ENCODE measurements at regions not wholly inside any gene's neighbourhood (a gene's known extent, or its start where the extent isn't known, plus 50 kb on each side); places are given as distances from the start of the nearest gene placed in this dataset.
"Not testable (repeated sequence)": the region's sequence is repeated elsewhere in the genome, so short reads cannot be mapped to it uniquely, and the experiment has no call there.

GRCh38 chr5:162964144-162964543 lies 473.3 kb upstream of the CCNG1 start:
- H3K27ac ChIP-seq (ENCODE audit: low read length); ATAC-seq; intact Hi-C loops (cut with DNase I); H3K9me3 ChIP-seq (ENCODE audit: control insufficient read depth, low read length); H3K27me3 ChIP-seq (ENCODE audit: control insufficient read depth, insufficient read depth); H3K4me1 ChIP-seq (ENCODE audit: control insufficient read depth, insufficient read depth, low read length); H3K4me3 ChIP-seq (ENCODE audit: low read length): not testable (repeated sequence)
- WGBS, result 65% methylated on average over 4 of the region's 4 CpGs
- peak in 1 of 3 donors; percentile 14 for DNase-seq

GRCh38 chr5:162990063-162990462 lies 447.3 kb upstream of the CCNG1 start:
- DNase-seq (no peak), ATAC-seq (no peak)
- H3K4me3 ChIP-seq (ENCODE audit: low read length), result no peak overlapping the region
- H3K4me1 ChIP-seq (ENCODE audit: control insufficient read depth, insufficient read depth, low read length), result no peaks in the 10 kb centered on the region
- intact Hi-C loops (cut with DNase I), result no loop called here
- no peak overlapping the region for H3K27ac ChIP-seq (ENCODE audit: low read length)
- H3K27me3 ChIP-seq (ENCODE audit: control insufficient read depth, insufficient read depth), result no peaks in the 10 kb centered on the region
- no peaks in the 10 kb centered on the region for H3K9me3 ChIP-seq (ENCODE audit: control insufficient read depth, low read length)

- Histone ChIP-seq H3K9me3 (ENCODE audit: control insufficient read depth, low read length) (no peaks in the 10 kb centered on the region), H3K4me3 (ENCODE audit: low read length) (no peak overlapping the region), H3K27me3 (ENCODE audit: control insufficient read depth, insufficient read depth) (no peaks in the 10 kb centered on the region), H3K4me1 (ENCODE audit: control insufficient read depth, insufficient read depth, low read length) (no peaks in the 10 kb centered on the region), H3K27ac (ENCODE audit: low read length) (no peak overlapping the region)
- intact Hi-C loops (cut with DNase I), result no loop called here
- WGBS, result 46% methylated on average over 2 of the region's 2 CpGs
- DNase-seq, result no peak
- no peak for ATAC-seq
Observed at GRCh38 chr5:162990856-162991497, 446.4 kb upstream of the CCNG1 start.

GRCh38 chr5:162995568-162995967 lies 441.8 kb upstream of the CCNG1 start:
- Histone ChIP-seq H3K27ac (ENCODE audit: low read length) (no peak overlapping the region), H3K27me3 (ENCODE audit: control insufficient read depth, insufficient read depth) (no peaks in the 10 kb centered on the region), H3K4me1 (ENCODE audit: control insufficient read depth, insufficient read depth, low read length) (no peaks in the 10 kb centered on the region), H3K4me3 (ENCODE audit: low read length) (no peak overlapping the region), H3K9me3 (ENCODE audit: control insufficient read depth, low read length) (no peaks in the 10 kb centered on the region)
- no peak for ATAC-seq
- intact Hi-C loops (cut with DNase I), result no loop called here
- 83% methylated on average over 4 of the region's 4 CpGs for WGBS
- DNase-seq, result no peak

DNA sequence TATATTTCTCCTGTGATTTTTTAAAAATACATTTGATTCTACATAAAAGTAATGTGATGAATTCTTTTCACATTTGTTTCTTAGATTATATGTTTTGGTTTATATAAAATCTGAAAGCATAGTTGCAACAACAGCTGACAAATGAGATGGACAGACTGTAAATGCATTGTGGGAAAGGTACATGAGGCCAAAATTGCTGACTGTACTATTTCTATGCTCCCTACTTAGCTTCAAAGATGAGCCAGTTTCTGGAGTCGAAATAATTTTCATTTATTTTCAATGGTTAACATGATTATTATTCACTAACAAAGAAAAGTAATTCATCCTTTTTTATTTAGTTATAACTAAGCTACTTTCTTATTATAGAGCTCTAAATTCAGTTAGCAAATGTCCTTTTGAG lies 441.3 kb upstream of the CCNG1 start:
- Histone ChIP-seq H3K27me3 (ENCODE audit: control insufficient read depth, insufficient read depth) (no peaks in the 10 kb centered on the region), H3K9me3 (ENCODE audit: control insufficient read depth, low read length) (no peaks in the 10 kb centered on the region), H3K4me3 (ENCODE audit: low read length) (no peak overlapping the region), H3K4me1 (ENCODE audit: control insufficient read depth, insufficient read depth, low read length) (no peaks in the 10 kb centered on the region), H3K27ac (ENCODE audit: low read length) (no peak overlapping the region)
- ATAC-seq, result no peak
- intact Hi-C loops (cut with DNase I), result no loop called here
- 63% methylated on average over 1 of the region's 1 CpG for WGBS
- no peak for DNase-seq

- ATAC-seq (no peak), DNase-seq (no peak)
- Histone ChIP-seq H3K9me3 (ENCODE audit: control insufficient read depth, low read length) (no peaks in the 10 kb centered on the region), H3K27me3 (ENCODE audit: control insufficient read depth, insufficient read depth) (no peaks in the 10 kb centered on the region), H3K4me3 (ENCODE audit: low read length) (no peak overlapping the region), H3K27ac (ENCODE audit: low read length) (no peak overlapping the region), H3K4me1 (ENCODE audit: control insufficient read depth, insufficient read depth, low read length) (no peaks in the 10 kb centered on the region)
- intact Hi-C loops (cut with DNase I), result no loop called here
- whole genome bisulfite sequencing, result 56% methylated on average over 1 of the region's 1 CpG
Observed at GRCh38 chr5:163005949-163006348, 431.4 kb upstream of the CCNG1 start.

DNA sequence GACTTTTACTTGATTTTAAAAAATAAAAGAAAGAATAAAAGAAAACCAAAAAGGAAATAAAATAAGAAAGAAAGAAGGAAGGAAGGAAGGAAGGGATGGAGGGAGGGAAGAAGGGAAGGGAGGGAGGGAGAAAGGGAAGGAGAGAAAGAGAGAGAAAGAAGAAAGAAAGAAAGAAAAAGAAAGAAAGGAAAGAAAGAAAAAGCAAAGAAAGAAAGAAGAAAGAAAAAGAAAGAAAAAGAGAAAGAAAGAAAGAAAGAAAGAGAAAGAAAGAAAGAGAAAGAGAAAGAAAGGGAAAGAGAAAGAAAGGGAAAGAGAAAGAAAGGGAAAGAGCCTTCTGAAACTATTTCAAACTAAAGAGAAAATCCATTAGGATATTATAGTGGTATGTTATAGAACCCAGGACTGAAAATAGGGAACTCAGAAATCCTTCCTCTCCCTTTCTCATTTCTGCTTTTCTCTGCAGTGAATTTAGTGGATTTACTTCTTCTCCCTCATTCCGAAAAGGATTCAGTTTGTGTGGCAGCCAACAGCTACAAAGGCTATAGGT lies 414.7 kb upstream of the CCNG1 start:
- ATAC-seq, result no peak
- Histone ChIP-seq H3K4me1 (ENCODE audit: control insufficient read depth, insufficient read depth, low read length) (no peaks in the 10 kb centered on the region), H3K4me3 (ENCODE audit: low read length) (no peak overlapping the region), H3K27me3 (ENCODE audit: control insufficient read depth, insufficient read depth) (no peaks in the 10 kb centered on the region), H3K9me3 (ENCODE audit: control insufficient read depth, low read length) (no peaks in the 10 kb centered on the region), H3K27ac (ENCODE audit: low read length) (no peak overlapping the region)
- WGBS, result 69% methylated on average over 1 of the region's 1 CpG
- DNase-seq, result no peak
- intact Hi-C loops (cut with DNase I), result no loop called here

GRCh38 chr5:163023846-163024245 lies 413.5 kb upstream of the CCNG1 start:
- Histone ChIP-seq H3K4me3 (ENCODE audit: low read length) (no peak overlapping the region), H3K4me1 (ENCODE audit: control insufficient read depth, insufficient read depth, low read length) (no peaks in the 10 kb centered on the region), H3K9me3 (ENCODE audit: control insufficient read depth, low read length) (no peaks in the 10 kb centered on the region), H3K27me3 (ENCODE audit: control insufficient read depth, insufficient read depth) (no peaks in the 10 kb centered on the region), H3K27ac (ENCODE audit: low read length) (no peak overlapping the region)
- 56% methylated on average over 2 of the region's 2 CpGs for WGBS
- no peak for DNase-seq
- intact Hi-C loops (cut with DNase I), result no loop called here
- ATAC-seq, result no peak

DNA sequence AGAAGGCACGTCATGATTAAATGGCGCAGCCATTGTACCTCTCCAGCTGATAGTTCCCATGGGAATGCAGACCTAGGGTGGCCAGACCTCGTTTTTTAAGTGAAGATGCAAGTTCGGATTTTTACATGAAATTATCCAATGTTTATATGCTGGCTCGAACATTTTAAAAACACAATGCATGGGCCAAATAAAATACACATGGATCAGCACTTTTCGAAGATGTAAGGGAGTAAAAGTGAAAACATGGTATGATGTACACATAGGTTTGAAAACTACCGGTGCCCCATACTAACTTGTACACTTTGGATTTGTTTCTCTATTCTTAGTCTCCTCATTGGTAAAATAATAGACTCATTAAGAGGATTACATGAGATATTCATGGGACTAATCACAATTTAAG lies 412.5 kb upstream of the CCNG1 start:
- no peak overlapping the region for H3K27ac ChIP-seq (ENCODE audit: low read length)
- no peak for ATAC-seq
- DNase-seq, result no peak
- H3K27me3 ChIP-seq (ENCODE audit: control insufficient read depth, insufficient read depth), result no peaks in the 10 kb centered on the region
- 73% methylated on average over 7 of the region's 7 CpGs for WGBS
- no peak overlapping the region for H3K4me3 ChIP-seq (ENCODE audit: low read length)
- H3K4me1 ChIP-seq (ENCODE audit: control insufficient read depth, insufficient read depth, low read length), result no peaks in the 10 kb centered on the region
- H3K9me3 ChIP-seq (ENCODE audit: control insufficient read depth, low read length), result no peaks in the 10 kb centered on the region
- intact Hi-C loops (cut with DNase I), result no loop called here

GRCh38 chr5:163033656-163034055 lies 403.7 kb upstream of the CCNG1 start:
- no peak for ATAC-seq
- Histone ChIP-seq H3K9me3 (ENCODE audit: control insufficient read depth, low read length) (no peaks in the 10 kb centered on the region), H3K4me3 (ENCODE audit: low read length) (no peak overlapping the region), H3K4me1 (ENCODE audit: control insufficient read depth, insufficient read depth, low read length) (no peaks in the 10 kb centered on the region), H3K27ac (ENCODE audit: low read length) (no peak overlapping the region), H3K27me3 (ENCODE audit: control insufficient read depth, insufficient read depth) (no peaks in the 10 kb centered on the region)
- DNase-seq, result no peak
- WGBS, result 32% methylated on average over 3 of the region's 3 CpGs
- intact Hi-C loops (cut with DNase I), result no loop called here

- WGBS, result 59% methylated on average over 1 of the region's 1 CpG
- no peak overlapping the region for H3K4me3 ChIP-seq (ENCODE audit: low read length)
- H3K27ac ChIP-seq (ENCODE audit: low read length), result no peak overlapping the region
- no peak for DNase-seq
- H3K4me1 ChIP-seq (ENCODE audit: control insufficient read depth, insufficient read depth, low read length), result no peaks in the 10 kb centered on the region
- no peaks in the 10 kb centered on the region for H3K27me3 ChIP-seq (ENCODE audit: control insufficient read depth, insufficient read depth)
- intact Hi-C loops (cut with DNase I), result no loop called here
- no peaks in the 10 kb centered on the region for H3K9me3 ChIP-seq (ENCODE audit: control insufficient read depth, low read length)
- ATAC-seq, result no peak
Observed at GRCh38 chr5:163041254-163041653, 396.1 kb upstream of the CCNG1 start.

DNA sequence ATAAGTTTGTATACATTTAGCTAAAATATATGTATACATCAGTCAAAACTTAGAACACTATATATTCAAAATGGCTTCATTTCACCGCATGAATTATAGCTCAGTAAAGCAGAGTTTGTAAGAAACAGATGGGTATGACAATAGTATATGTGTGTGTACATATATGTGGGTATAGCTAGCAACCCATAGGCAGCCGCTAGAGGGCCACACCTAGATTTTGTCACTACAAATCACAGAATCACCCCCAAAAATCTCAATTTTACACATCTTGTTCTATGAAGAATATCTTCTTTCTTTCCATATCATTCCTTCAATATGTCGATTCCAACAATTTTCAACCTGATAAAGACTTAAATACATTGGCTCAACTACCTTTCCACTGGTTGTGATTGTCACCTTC lies 357.8 kb upstream of the CCNG1 start:
- Histone ChIP-seq H3K9me3 (ENCODE audit: control insufficient read depth, low read length) (no peaks in the 10 kb centered on the region), H3K4me1 (ENCODE audit: control insufficient read depth, insufficient read depth, low read length) (no peaks in the 10 kb centered on the region), H3K4me3 (ENCODE audit: low read length) (no peak overlapping the region), H3K27me3 (ENCODE audit: control insufficient read depth, insufficient read depth) (no peaks in the 10 kb centered on the region), H3K27ac (ENCODE audit: low read length) (no peak overlapping the region)
- intact Hi-C loops (cut with DNase I), result no loop called here
- no peak for DNase-seq
- no peak for ATAC-seq
- WGBS, result 56% methylated on average over 3 of the region's 3 CpGs
